HG02610 (cell line): ENCODE measurements at regions not wholly inside any gene's neighbourhood (a gene's known extent, or its start where the extent isn't known, plus 50 kb on each side); places are given as distances from the start of the nearest gene placed in this dataset.

Experiments used
- ATAC-seq: cut with Tn5 transposase; IDR thresholded peaks from one replicate; pipeline ENCODE4 v1.9.1; 2021; ENCODE audit warnings: mild to moderate bottlenecking, moderate library complexity; ENCODE audit not compliant: unreplicated experiment

- ATAC-seq: no peak
Observed at GRCh38 chr7:30212701-30213111, 71.7 kb upstream of the ZNRF2 start.

DNA sequence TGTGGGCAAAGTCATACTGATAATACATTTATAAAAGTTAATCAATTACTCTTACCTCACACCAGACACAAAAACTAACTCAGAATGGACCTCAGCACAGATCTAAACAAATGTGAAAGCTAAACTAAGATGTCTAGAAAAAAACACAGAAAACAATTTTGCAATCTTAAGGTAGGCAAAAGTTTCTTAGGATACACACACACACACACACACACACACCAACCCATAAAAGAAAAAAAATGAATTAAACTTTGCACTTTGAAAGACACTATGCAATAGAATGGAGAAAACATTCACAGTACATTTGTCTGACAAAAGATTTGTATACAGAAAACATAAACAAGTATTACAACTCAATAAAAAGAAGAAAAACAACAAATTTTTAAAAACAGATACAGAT lies 70.8 kb upstream of the ZNRF2 start:
- ATAC-seq: no peak

DNA sequence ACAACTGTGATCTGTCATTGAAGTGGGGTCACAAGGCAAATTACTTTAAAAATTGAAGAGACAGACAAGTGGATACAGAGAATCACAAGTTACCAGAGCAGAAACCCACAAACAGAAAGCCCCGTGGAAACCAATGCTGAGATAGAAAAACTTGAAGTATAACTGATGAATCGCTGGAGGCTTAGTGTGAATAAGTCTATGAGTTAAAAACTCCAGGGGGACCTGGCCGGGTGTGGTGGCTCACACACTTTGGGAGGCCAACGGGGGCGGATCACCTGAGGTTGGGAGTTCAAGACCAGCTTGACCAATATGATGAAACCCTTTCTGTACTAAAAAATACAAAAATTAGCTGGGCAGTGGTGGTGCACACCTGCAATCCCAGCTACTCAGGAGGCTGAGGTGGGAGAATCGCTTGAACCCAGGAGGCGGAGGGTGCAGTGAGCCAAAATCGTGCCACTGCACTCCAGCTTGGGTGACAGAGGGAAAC lies 69.7 kb upstream of the ZNRF2 start:
- ATAC-seq: peak; percentile 45

DNA sequence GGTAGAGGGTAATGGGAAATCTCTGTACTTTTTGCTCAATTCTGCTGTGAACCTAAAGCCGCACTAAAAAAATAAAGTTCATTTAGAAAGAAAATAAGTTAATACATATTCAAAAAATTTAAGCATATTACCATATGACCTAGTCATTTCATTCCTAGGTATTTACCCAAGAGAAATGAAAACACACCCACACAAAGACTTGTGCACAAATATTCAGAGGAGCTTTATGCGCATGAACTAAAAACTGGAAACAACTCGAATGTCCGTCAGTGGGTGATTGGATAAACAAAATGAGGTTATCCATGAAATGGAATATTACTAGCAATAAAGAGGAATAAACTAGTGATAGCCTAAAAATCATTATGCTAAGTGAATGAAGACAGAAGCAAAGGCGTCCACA lies 62.6 kb upstream of the ZNRF2 start:
- ATAC-seq: no peak

- no peak for ATAC-seq
Observed at GRCh38 chr7:30222515-30223215, 61.7 kb upstream of the ZNRF2 start.

DNA sequence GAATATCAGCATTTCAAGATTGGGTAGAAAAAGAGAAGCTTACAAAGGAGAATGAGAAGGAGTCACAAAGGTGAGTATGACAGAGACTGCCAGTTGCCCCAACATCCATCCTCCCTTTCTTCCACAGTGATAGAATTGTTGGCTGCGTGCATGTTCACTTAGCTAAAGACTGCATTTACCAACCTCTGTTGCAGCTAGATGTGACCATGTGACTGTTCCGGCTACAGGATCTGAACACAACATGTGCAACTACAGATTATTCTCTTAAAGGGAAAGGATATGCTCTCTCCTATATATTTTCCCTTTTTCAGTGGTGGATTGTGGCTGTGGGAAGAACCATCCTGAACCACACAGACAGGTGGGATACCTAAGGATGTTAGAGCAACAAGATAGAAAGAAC lies 60.5 kb upstream of the ZNRF2 start:
- ATAC-seq: no peak

DNA sequence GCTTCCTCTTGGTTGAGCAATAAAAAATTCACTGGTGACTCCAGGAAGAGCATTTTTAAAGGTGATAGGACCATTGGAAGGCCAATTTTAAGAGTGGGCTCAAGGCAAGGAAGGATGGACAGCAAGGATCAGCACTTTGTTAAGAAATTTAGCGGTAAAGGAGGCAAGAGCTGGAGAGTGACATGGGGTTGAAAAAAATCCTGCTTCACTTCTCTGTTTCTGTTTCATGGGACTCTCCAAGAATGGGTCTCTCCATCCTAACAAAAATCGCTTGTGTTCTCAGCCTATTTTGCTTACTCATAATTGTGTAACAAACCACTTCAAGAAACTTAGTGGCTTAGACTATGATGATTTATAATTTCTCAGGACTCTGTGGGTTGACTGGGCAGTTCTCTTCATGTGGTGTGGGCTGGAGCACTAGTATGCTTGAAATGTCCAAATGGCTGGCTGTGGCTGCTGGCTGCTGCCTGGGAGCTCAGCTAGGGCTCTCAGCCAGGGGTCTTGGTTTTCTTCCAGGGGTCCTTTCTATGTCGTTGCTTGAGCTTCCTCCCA lies 59.8 kb upstream of the ZNRF2 start:
- ATAC-seq: peak; percentile 70

- peak; percentile 81 for ATAC-seq
Observed at GRCh38 chr7:30225863-30226613, 58.4 kb upstream of the ZNRF2 start.

DNA sequence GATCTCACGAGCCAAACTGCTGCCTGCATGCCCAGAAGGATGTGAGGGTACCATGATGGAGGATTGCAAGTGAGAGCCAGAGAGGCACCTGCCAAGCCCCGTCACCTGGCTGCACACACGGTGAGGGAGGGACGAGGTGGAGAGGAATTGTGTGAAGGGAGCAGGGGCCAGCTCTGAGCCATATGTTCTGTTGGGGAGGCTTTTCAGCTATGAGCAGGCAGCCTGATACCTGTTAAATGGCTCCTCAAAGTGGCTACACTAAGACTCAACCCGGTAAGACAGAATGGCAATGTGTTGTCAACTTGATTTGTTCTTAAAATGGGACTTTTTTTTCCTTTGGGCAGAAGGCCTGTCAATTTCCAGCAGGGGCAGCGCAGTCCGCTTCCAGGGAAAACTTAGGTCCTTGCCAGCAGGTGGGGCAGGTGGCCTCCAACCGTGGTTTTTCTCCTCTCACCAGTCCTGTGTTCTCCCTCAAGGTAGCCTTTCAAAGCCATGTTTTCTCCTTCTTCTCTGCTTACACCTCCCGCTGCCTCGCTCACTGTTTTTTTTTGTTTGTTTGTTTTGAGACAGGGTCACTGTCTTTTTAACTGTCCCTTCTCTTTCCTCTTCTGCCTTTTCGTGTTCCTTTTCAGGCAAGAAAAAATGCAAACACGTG lies 57.7 kb upstream of the ZNRF2 start:
- ATAC-seq: no peak

DNA sequence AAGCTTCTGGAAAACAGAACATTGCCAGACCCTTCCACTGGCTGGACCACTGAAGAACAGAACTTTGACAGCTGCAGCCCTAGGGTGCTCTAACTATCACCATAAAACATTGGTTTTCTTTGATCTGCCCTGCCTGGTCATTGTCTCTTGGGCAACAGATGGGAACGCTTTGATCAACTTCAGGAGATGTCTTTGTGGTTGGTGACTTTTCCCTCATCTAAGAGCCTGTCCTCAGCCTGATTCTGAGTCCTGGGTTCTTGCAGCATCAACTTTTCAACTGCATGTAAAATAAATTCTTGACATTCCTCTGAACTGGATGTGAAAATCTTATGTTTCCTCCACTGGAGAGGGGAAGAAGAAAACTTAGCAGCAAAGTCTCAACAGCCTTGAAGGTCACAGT lies 53.1 kb upstream of the ZNRF2 start:
- ATAC-seq: no peak

DNA sequence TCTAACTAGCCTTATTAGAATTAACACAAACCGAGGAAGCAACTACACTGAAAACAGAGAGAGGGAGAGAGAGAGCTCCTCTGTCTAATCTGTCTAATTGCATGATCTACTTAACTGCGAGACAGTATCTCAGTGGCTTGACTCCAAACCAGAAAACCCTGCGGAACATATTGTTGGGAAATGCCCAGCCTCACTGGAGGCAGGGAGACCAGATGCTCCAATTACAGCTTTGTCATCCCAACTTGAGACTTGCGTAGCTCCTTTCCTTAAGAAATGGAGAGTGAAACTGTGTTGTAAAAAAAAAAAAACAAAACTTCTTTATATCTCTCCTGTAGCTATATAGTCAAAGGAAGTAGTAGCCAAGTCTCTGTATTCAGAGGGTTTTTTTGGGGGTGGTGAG lies 52.0 kb upstream of the ZNRF2 start:
- ATAC-seq: no peak
